GM21619 (cell line): ENCODE measurements at regions not wholly inside any gene's neighbourhood (a gene's known extent, or its start where the extent isn't known, plus 50 kb on each side); places are given as distances from the start of the nearest gene placed in this dataset.
"Not testable (repeated sequence)": the region's sequence is repeated elsewhere in the genome, so short reads cannot be mapped to it uniquely, and the experiment has no call there.

ENCODE experiments used
- ATAC-seq: cut with Tn5 transposase; IDR thresholded peaks from one replicate; pipeline ENCODE4 v1.9.1; 2021; ENCODE audit not compliant: unreplicated experiment

DNA sequence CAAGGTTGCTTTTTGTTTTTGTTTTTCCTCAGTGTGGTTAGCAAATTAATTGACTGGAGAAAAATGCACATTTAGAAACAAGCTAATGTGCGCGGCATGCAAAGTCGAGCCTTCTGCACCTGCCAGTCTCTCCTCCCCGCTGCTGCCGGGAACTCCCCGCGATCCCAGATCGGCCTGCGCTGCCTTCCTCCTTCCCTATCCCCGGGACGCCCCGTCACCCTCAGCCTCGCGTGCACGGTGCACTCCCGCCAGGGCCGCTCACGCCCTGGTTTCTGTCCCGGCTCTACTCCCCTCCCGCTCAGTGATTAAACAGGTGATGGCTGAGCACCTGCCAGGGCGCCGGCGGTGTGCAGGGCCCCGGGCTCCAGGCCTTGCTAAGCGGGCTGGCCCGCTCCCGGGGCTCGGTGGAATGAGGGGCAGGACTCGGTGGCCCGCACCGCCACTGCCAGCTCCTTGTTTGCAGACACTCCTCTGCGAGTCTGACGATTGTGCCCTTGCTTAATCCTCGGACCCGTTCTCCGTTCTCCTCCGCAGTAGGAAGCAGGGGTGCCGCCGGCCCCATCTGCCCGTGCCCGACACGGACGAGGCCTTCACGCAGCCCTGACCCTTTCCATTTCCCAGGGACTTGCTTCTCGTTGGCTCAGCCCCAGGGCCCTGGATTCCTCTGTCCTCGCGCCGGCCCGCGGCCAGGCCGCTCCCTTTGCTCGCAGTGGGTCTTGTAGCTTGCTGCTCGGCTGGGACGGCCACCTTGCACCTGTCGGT is 143.4 kb downstream of the TRIML1 start:
- no peak for ATAC-seq

DNA sequence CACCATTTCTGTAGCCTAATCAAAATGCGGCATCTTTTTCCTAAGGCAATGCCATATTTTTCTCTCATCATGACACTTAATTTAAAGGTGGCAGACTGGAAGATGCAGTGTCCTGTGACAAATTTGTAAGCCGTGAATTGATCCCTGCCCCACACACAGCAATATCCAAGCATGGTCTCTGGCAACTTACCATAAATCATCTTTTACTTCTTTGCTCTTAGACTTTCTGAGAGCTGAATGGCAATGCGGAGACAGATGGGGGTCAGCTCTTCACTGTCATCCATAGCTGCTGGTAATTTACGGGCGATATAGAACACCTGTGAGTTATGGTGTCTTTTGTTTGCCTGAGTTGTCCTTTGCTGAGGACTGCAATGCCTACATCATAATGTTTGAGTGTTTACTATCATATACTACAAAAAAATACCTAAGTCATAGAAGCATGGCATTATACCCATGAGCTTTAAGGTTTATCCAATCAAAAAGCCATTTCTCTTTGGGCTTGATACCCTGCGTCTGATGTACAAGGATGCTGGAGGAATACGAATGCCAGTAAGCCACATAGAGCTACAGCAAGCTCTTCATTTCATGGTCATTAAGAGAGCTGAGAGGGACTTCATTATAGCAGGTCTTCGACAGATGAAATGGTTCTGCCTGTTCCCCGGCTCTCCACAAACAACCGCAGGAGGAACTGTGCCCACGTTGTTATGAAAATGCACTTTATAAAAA is 148.1 kb downstream of the TRIML1 start:
- ATAC-seq: no peak

DNA sequence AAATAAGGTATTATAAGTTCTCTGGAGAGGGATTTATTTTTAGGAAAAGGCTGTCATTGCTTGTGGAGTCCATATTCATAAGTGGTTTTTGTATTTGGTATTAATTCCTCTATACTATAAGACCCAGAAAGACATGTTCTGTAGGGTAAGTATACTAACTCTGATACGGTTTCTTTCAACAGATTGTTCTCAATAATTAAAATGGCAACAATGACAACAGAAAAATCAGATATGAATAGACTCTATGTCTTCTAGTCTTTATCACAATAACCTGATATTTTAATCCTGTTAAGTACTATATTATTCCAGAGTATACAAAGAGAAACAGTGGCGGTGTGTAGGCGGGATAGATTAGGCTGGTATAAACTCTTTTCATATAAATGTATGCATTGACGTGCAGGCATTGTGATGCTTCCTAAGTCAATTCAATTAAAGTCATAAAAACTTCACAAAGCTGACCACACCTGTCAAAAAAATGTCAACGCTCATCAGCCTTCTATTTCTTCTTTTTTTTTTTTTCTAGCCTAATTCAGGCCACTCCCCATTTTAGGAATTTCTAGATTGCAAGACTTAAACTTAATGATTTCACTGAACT is 150.4 kb downstream of the TRIML1 start:
- no peak for ATAC-seq

DNA sequence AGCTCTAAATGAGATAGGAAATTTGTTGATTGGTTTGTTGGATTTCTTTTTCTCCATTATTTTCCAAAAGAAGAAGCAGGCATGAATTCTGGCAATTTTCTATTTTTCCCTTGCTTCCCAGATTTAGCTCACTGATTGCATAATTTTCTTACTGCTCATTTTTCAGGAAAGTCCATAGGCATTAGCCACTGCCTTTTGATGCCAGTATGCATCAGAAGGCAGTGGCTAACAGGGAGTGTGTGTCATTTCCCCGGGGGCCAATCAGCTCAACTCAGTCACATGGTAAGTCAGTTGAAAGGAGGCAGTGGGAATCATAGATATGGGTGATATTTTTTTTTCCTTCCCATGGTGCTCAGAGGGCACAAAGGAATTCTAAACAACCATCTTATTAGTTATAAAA is 156.7 kb downstream of the TRIML1 start:
- no peak for ATAC-seq

DNA sequence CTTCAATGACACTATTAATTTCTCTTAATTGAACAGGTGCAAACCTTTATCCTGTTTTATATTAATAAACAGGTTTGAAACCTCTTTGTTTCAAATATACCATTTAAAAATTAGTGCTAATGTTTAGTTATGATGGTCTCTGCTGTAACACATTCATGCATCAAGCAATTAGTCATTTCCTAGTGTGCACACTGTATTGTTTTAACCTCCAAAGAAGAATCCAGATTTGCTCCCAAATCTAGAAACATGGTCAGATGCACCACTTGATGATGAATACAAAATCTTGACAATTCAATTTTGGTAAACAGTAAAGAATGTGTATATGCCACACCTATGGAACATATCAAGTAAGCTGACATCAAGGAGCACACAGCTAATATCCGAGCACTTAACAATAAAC is 157.1 kb downstream of the TRIML1 start:
- ATAC-seq: no peak

DNA sequence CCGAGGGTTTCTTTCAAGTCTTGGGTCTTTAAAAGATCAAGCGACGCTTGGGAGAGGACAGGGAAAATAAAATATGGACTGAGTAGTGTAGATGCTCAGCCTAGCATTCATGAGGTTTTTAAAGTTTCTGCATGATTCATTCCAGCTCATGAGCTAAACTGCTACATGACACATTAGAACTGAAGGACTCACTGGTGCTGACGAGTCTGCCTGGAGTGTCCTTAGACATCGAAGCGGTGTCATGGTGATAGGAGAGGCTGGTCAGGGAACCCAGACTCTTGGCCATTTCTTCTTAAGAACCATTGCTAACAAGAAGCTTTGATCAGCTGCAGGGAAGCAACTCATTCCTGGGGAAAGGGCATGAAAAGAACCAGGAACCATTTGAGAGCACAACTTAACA is 158.6 kb downstream of the TRIML1 start:
- ATAC-seq: no peak

DNA sequence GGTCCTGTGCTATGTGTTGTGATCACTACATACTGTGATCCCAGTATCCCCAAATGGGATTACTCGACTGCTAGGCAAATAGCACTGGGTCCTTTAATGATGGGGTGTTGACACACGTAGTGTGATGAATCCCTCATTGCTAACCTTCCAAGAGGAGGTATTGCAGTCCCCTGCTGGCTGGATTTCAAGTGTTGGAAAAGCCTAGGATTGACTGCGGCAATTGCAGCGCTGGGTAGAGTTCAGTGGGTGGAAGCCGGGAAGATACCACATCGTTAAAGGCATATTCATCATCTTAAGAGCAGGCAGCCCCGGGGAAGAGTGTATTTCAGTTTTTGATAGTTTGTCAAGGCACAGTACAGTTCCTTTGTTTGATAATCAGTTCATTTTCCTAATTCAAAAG is 159.9 kb downstream of the TRIML1 start:
- no peak for ATAC-seq

DNA sequence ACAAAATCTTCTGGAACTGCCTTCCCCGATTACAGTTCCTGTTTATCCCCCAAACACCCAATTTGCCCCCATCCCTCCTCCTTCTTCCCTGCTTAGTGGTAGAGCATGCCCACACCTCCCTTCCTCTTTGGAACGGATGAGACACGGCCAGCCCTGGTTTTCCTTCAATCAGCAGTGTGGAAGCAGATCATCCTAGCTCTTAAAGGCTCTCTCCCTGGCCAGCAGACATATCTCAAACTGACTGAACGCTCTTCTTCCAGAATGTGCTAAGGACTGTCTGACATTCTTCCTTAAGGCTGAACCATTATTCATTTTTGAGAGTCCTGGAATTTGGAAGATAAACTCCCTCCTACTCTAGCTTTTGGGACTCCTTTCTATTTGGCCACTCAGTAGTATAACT is 161.1 kb downstream of the TRIML1 start:
- no peak for ATAC-seq

DNA sequence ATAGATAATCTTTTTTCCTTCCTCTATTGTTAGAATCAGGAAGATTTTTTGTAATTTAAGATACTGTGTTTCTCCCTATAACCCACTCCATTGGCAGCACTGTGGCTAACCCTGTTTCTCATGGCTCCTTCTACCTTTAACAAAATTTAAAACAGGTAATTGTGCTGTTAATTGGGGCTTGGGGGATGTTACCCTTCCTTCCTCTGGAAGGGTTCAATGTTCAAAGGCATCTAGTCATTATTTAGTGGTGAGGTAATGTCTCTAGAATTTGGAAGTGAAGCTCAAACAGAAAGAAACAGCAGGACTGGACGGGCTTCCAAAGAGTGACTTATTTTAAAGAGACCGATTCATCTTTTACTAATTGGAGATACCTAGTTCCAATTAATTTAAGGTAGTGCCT is 166.4 kb downstream of the TRIML1 start:
- ATAC-seq: no peak

DNA sequence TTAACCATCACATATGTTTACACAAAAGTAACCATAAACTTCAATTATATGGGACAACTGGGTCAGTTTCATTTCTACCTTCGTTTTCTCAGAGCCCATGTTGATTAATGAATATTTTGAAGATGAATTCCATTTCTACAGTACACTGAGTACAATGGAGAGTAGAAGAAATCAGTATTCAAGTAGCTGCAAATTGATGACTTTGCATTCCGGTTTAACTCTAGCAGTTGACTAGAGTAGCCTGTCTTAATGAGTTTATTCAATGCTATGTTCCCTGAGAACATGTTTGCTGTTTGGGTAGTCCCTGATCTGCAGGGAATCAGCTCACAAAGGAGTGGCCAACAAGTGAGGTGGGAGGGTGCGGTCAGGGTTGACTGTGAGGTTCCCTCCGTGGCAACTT is 168.3 kb downstream of the TRIML1 start:
- no peak for ATAC-seq

DNA sequence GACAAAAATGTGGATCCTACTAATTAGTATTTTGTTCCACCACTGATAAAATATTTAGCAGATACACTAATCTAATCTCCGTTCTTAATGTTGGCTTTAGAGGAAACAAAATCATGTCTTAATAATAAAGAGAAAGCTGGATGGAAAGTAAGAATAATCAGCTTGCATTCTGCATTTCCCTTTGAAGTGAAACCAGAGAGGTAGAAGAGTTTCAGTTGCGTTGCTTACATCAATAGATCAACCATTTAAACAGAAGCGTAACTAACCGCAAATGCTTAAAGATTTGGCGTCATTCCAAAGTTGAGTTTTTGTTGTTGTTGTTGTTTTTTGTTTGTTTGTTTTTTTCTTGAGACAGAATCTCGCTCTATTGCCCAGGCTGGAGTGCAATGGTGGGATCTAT is 168.9 kb downstream of the TRIML1 start:
- ATAC-seq: no peak

DNA sequence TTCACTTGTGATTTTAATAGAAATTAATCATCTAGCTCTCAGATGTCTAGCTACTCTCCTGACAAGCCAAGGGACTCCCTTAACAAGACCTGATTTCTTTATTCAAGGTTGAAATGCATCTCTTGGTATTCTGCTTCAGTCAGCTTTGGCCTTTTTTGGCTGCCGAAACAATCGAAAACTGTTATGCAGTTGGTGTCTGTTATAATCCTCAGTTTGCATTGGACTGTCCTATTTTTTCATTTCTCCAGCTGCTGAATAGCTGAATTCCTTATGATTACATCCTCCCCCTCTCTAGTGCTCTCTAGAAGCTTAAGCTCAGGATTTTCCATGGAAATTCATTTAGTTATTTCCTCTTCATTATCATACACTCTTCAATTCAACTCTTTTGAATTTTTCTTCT is 177.2 kb downstream of the TRIML1 start:
- ATAC-seq: no peak

DNA sequence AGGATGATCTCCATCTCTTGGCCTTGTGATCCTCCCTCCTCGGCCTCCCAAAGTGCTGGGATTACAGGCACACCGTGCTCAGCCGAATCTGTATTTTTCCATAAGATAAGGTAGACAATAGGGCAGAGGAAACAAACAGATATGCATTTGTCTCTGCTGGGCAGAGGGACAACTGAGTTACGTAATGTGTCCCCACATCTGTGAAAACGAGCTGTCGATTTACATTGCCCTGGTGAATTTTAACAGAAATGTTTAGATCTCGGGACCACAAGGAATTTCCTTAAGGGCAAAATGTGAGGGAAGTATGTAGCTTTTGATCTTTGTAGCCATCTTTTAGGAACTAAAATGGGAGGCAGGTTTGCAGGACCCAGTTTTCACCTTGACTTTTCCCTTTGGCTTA is 189.7 kb downstream of the TRIML1 start:
- ATAC-seq: no peak

DNA sequence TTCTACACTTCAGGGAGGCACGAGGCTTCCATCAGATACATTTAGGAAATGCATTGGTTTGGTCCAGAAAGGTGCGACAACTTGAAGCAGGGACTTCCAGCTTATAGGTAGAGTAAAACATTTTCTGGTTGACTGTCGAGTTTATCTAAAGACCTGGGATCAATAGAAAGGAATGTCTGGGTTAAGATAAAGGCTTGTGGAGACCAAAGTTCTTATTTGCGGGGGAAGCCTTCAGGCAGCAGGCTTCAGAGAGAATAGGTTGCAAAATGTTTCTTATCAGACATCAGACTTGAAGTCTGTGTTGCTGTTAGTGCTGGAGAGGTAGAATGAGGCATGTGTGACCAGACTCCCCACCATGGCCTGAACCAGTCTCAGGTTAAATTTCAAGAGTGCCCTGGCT is 190.3 kb downstream of the TRIML1 start:
- ATAC-seq: no peak

DNA sequence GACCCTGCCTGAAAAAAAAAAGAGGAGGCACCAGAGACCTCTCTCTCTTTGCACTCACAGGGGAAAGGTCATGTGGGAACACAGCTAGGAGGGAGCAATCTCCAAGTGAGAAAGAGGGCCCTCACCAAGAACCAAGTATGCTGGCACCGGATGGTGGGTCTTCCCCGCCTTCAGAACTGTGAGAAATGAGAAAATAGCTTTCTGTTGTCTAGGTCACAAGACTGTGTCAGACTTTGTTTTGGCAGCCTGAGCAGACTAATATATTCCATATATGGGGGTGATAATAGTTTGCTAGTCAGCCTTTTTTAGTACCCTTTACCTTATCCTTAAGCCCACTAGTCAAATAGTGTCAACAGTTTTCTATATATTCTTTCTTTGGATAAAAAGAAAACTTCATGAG is 193.0 kb downstream of the TRIML1 start:
- no peak for ATAC-seq

DNA sequence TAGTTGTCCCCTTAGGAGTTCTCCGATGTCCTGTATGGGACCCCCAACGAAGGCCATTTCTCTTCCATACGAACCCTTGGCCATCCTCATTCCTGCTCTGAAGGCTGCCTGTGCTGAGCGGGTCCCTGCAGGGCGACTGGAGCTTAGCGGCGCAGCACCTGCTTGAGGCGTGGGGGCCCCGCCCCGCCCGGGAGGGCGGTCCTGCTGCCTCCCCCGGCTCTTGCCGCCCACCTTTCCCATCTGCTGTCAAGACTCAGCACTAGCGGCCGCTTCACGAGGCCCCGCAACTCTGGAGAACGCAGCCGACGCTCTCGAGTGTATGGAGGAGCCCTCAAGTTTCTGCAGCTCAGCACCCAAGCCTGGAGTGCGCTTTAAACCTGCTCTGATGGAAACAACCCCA is 197.7 kb downstream of the TRIML1 start:
- no peak for ATAC-seq

DNA sequence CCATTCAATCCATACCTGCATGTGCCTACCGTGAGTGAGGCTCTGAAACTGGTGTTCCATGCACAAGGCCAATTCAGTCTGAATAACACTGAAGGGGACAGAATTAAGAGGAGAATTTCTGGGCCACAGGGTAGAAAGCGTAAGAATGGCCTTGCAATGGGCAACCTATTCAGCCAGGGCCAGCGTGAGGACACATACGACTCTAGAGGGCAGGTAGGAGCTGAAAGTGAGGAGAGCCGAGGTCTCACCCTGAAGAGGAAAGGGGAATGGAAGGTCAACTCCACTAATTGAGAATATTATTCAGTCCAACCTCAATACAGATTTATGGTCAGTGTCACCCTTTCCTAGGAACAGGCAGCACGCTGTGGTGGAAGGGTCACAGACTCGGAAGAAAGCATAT is 202.2 kb downstream of the TRIML1 start:
- ATAC-seq: no peak

DNA sequence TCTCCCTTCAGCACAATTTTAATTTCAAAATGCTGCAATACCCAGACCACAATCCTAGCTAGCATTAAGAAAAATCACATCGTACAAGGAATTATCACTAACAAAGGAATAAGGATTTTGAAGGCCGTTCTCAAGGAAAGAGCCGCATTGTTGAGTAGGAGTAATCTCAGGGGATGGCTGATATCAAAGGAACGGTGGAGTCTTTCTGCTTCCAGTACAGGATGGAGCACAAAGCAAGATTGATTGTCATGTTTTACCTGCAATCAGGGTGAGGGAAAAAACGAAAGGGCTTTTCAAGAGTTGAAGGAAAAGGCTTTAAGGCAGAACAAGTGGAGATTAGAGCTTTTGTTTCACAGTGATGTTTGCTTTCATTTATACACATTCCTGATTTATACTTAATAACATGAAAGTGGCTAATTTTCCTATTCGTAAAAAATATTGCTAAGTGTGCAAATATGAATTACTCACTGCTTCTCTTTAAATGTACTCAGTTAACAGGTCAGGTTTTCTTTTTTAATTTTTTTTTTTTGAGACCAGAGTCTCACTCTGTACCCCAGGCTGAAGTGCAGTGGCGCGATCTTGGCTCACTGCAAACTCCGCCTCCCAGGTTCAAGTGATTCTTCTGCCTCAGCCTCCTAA is 207.0 kb downstream of the TRIML1 start:
- no peak for ATAC-seq

DNA sequence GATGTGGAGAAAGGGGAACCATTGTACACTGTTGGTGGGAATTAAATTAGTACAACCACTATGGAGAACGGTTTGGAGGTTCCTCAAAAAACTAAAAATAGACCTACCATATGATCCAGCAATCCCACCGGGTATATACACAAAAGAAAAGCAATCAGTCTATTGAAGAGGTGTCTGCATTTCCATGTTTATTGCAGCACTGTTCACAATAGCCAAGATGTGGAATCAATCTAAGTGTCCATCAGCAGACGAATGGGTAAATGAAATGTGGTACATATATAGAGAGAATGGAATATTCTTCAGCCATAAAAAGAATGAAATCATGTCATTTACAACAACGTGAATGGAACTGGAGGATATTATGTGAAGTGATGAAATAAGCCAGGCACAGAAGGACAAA is 208.1 kb downstream of the TRIML1 start:
- ATAC-seq: no peak

DNA sequence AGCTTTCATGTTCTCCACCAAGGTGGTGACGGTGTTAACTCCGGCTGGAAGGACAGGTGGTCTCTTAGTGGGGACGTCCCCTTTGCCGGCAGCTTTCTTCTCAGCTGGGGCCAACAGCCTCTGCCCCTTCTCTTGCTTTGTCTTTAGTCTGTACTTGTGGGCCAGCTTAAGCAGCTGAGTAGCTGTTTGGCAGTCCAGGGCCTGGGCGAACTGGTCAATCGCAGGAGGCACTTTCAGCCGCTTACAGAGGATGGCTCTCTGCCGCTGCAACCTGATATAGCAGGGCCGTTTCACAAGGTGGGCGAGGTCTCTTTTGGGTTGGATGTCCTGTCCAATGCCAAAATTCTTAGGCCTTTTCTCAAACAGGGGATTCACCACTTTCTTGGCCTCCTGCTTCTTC is 210.3 kb downstream of the TRIML1 start:
- not testable (repeated sequence) for ATAC-seq

DNA sequence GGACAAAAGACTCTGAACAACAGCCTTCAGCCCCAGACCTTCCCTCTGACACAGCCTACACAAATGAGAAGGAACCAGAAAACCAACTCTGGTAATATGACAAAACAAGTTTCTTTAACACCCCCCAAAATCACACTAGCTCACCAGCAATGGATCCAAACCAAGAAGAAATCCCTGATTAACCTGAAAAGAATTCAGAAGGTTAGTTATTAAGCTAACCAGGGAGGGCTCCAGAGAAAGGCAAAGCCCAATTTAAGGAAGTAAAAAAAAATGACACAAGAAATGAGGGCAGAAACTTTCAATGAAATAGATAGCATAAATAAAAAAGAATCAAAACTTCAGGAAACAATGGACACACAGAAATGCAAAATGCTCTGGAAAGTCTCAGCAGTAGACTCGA is 224.0 kb downstream of the TRIML1 start:
- ATAC-seq: no peak

DNA sequence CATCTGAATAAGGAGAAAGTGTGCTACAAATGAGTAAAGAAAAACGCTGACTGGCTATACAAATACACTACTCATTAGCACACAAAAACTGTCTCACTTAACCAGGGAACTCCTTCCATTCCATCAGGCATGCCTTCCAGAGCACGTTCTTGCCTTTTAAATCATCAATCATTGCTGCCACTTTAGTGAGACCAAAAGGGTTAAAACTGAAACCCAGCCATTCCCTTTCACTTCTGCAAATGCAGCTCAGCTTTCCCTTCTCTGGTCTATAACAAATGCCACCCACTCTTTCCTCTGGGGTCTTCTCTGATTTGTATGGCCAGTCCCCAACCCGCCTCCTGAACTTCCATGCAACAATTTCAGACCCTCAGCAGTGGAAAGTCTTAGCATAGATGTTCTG is 231.5 kb downstream of the TRIML1 start:
- ATAC-seq: no peak
